Coronary artery (tissue), 2 donors: ENCODE measurements at regions not wholly inside any gene's neighbourhood (a gene's known extent, or its start where the extent isn't known, plus 50 kb on each side); places are given as distances from the start of the nearest gene placed in this dataset.

Experiments used
- DNase-seq: peaks from one replicate; pipeline ENCODE4 v3.0.0-alpha.2; 2017; ENCODE audit warnings: low spot score
- H3K27ac ChIP-seq, 2 donors: fragments of 200-600 bp; sonication (generic); one replicate each; pipeline ENCODE4 v1.5.1; 2016 to 2019
- H3K4me3 ChIP-seq: fragments of 200-600 bp; sonication (generic); 2 replicates; pipeline ENCODE4 v1.5.1; 2016; ENCODE audit warnings: mild to moderate bottlenecking, moderate library complexity
- CTCF ChIP-seq: fragments of 200-600 bp; sonication (generic); IDR thresholded peaks from one replicate; pipeline ENCODE4 v1.5.1; 2019; ENCODE audit warnings: antibody characterized with exemption

- no peak overlapping the region for H3K4me3 ChIP-seq
- no peak overlapping the region for H3K27ac ChIP-seq
- no peak for DNase-seq
- TF ChIP-seq CTCF: no peak
These were observed 422.7 kb upstream of the ARGLU1 start for GRCh38 chr13:106990594-106990993.

GRCh38 chr13:106989876-106990275 is 421.9 kb upstream of the ARGLU1 start:
- Histone ChIP-seq H3K27ac (no peak overlapping the region), H3K4me3 (no peak overlapping the region)
- TF ChIP-seq CTCF: no peak
- DNase-seq: no peak

- Histone ChIP-seq H3K4me3 (no peak overlapping the region), H3K27ac (no peak overlapping the region)
- no peak for TF ChIP-seq CTCF
- no peak for DNase-seq
These were observed 419.5 kb upstream of the ARGLU1 start for GRCh38 chr13:106987427-106987785.

- no peak overlapping the region for H3K27ac ChIP-seq
- no peak for DNase-seq
- TF ChIP-seq CTCF: no peak
- H3K4me3 ChIP-seq: no peak overlapping the region
These were observed 418.9 kb upstream of the ARGLU1 start for GRCh38 chr13:106986687-106987426.

GRCh38 chr13:106986033-106986484 is 418.1 kb upstream of the ARGLU1 start:
- Histone ChIP-seq H3K27ac (no peak overlapping the region), H3K4me3 (no peak overlapping the region)
- no peak for DNase-seq
- no peak for TF ChIP-seq CTCF

- no peak for TF ChIP-seq CTCF
- H3K27ac ChIP-seq: no peak overlapping the region
- no peak for DNase-seq
- H3K4me3 ChIP-seq: no peak overlapping the region
These were observed 417.5 kb upstream of the ARGLU1 start for GRCh38 chr13:106985481-106985880.

- no peak for TF ChIP-seq CTCF
- DNase-seq: no peak
- Histone ChIP-seq H3K27ac (peak overlapping the region in 1 of 2 donors; percentile 20), H3K4me3 (no peak overlapping the region)
These were observed 413.1 kb upstream of the ARGLU1 start for GRCh38 chr13:106981051-106981450.
